ENCODE measurements at regions not wholly inside any gene's neighbourhood (a gene's known extent, or its start where the extent isn't known, plus 50 kb on each side); places are given as distances from the start of the nearest gene placed in this dataset.

DNA sequence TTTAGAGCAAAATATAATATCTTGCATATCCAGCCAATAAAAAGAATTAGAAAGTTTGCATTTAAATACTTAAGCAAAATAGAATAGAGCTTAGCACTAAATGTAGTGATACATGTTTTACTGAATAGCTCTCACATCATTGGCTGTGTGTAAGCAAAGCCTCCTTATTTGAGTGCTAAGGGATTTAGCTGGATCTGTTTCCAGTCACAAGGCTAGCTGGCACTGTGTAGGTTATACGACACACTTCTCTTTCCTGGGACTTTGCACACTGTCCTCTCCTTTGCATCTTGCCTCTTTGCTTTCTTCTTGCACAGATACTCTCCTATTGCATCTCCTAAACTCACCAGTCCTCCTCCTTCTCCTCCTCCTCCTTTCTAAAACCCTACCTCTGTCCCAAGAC is 423.8 kb downstream of the KLF5 start:
- TF ChIP-seq, protein P1, sequence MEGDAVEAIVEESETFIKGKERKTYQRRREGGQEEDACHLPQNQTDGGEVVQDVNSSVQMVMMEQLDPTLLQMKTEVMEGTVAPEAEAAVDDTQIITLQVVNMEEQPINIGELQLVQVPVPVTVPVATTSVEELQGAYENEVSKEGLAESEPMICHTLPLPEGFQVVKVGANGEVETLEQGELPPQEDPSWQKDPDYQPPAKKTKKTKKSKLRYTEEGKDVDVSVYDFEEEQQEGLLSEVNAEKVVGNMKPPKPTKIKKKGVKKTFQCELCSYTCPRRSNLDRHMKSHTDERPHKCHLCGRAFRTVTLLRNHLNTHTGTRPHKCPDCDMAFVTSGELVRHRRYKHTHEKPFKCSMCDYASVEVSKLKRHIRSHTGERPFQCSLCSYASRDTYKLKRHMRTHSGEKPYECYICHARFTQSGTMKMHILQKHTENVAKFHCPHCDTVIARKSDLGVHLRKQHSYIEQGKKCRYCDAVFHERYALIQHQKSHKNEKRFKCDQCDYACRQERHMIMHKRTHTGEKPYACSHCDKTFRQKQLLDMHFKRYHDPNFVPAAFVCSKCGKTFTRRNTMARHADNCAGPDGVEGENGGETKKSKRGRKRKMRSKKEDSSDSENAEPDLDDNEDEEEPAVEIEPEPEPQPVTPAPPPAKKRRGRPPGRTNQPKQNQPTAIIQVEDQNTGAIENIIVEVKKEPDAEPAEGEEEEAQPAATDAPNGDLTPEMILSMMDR (IDR thresholded peaks at IDR 0.05) = no peak
- TF ChIP-seq JUN (CRISPR knock-in tag; IDR thresholded peaks at IDR 0.05) (no peak), ATF1 (CRISPR knock-in tag; IDR thresholded peaks at IDR 0.05) (no peak), NFYB (CRISPR knock-in tag; conservative IDR thresholded peaks at IDR 0.05; ENCODE audit: low read depth) (no peak), CREM (CRISPR knock-in tag; IDR thresholded peaks at IDR 0.05) (no peak), FOXK1 (CRISPR knock-in tag; IDR thresholded peaks at IDR 0.05) (no peak), ELF4 (CRISPR knock-in tag; IDR thresholded peaks at IDR 0.05; ENCODE audit: low read depth) (no peak), CREB1 (CRISPR knock-in tag; IDR thresholded peaks at IDR 0.05) (no peak)
- TF ChIP-seq, protein P2, sequence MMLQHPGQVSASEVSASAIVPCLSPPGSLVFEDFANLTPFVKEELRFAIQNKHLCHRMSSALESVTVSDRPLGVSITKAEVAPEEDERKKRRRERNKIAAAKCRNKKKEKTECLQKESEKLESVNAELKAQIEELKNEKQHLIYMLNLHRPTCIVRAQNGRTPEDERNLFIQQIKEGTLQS (CRISPR knock-in tag; conservative IDR thresholded peaks at IDR 0.05) = no peak
- TF ChIP-seq, protein P3, sequence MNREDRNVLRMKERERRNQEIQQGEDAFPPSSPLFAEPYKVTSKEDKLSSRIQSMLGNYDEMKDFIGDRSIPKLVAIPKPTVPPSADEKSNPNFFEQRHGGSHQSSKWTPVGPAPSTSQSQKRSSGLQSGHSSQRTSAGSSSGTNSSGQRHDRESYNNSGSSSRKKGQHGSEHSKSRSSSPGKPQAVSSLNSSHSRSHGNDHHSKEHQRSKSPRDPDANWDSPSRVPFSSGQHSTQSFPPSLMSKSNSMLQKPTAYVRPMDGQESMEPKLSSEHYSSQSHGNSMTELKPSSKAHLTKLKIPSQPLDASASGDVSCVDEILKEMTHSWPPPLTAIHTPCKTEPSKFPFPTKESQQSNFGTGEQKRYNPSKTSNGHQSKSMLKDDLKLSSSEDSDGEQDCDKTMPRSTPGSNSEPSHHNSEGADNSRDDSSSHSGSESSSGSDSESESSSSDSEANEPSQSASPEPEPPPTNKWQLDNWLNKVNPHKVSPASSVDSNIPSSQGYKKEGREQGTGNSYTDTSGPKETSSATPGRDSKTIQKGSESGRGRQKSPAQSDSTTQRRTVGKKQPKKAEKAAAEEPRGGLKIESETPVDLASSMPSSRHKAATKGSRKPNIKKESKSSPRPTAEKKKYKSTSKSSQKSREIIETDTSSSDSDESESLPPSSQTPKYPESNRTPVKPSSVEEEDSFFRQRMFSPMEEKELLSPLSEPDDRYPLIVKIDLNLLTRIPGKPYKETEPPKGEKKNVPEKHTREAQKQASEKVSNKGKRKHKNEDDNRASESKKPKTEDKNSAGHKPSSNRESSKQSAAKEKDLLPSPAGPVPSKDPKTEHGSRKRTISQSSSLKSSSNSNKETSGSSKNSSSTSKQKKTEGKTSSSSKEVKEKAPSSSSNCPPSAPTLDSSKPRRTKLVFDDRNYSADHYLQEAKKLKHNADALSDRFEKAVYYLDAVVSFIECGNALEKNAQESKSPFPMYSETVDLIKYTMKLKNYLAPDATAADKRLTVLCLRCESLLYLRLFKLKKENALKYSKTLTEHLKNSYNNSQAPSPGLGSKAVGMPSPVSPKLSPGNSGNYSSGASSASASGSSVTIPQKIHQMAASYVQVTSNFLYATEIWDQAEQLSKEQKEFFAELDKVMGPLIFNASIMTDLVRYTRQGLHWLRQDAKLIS (CRISPR knock-in tag; IDR thresholded peaks at IDR 0.05; ENCODE audit: borderline replicate concordance) = no peak
- TF ChIP-seq, protein P4, sequence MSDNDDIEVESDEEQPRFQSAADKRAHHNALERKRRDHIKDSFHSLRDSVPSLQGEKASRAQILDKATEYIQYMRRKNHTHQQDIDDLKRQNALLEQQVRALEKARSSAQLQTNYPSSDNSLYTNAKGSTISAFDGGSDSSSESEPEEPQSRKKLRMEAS (CRISPR knock-in tag; IDR thresholded peaks at IDR 0.05) = no peak
- TF ChIP-seq, protein P5, sequence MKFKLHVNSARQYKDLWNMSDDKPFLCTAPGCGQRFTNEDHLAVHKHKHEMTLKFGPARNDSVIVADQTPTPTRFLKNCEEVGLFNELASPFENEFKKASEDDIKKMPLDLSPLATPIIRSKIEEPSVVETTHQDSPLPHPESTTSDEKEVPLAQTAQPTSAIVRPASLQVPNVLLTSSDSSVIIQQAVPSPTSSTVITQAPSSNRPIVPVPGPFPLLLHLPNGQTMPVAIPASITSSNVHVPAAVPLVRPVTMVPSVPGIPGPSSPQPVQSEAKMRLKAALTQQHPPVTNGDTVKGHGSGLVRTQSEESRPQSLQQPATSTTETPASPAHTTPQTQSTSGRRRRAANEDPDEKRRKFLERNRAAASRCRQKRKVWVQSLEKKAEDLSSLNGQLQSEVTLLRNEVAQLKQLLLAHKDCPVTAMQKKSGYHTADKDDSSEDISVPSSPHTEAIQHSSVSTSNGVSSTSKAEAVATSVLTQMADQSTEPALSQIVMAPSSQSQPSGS (CRISPR knock-in tag; IDR thresholded peaks at IDR 0.05; ENCODE audit: borderline replicate concordance, low read depth) = no peak
- TF ChIP-seq, protein P6, sequence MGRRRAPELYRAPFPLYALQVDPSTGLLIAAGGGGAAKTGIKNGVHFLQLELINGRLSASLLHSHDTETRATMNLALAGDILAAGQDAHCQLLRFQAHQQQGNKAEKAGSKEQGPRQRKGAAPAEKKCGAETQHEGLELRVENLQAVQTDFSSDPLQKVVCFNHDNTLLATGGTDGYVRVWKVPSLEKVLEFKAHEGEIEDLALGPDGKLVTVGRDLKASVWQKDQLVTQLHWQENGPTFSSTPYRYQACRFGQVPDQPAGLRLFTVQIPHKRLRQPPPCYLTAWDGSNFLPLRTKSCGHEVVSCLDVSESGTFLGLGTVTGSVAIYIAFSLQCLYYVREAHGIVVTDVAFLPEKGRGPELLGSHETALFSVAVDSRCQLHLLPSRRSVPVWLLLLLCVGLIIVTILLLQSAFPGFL (CRISPR knock-in tag; IDR thresholded peaks at IDR 0.05; ENCODE audit: borderline replicate concordance) = no peak
- TF ChIP-seq, protein P7, sequence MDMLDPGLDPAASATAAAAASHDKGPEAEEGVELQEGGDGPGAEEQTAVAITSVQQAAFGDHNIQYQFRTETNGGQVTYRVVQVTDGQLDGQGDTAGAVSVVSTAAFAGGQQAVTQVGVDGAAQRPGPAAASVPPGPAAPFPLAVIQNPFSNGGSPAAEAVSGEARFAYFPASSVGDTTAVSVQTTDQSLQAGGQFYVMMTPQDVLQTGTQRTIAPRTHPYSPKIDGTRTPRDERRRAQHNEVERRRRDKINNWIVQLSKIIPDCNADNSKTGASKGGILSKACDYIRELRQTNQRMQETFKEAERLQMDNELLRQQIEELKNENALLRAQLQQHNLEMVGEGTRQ (CRISPR knock-in tag; IDR thresholded peaks at IDR 0.05) = no peak

Data from WTC11 (cell line).